PC-3 (cell line): ENCODE measurements at regions not wholly inside any gene's neighbourhood (a gene's known extent, or its start where the extent isn't known, plus 50 kb on each side); places are given as distances from the start of the nearest gene placed in this dataset.
"Not testable (repeated sequence)": the region's sequence is repeated elsewhere in the genome, so short reads cannot be mapped to it uniquely, and the experiment has no call there.

ENCODE experiments used
- CTCF ChIP-seq: fragments of 300-600 bp; sonication (generic); conservative IDR thresholded peaks from 2 replicates; pipeline ENCODE4 v1.5.1; 2017; ENCODE audit warnings: antibody characterized with exemption, low read depth, mild to moderate bottlenecking, low read length
- EZH2 ChIP-seq: fragments of 300-600 bp; sonication (generic); IDR thresholded peaks from one replicate; pipeline ENCODE4 v1.6.1; 2017; ENCODE audit warnings: antibody characterized with exemption, mild to moderate bottlenecking, low read length; ENCODE audit not compliant: unreplicated experiment

GRCh38 chr13:61493556-61493955, 77.9 kb upstream of the PCDH20 start:
- TF ChIP-seq CTCF, EZH2: not testable (repeated sequence)
